NOMO-1 (cell line): ENCODE measurements at regions not wholly inside any gene's neighbourhood (a gene's known extent, or its start where the extent isn't known, plus 50 kb on each side); places are given as distances from the start of the nearest gene placed in this dataset.

ENCODE experiments used
- DNase-seq, 2 experiments: peaks; one replicate each; lab custom pipeline; 2025; ENCODE audit not compliant: unreplicated experiment in 2 of 2; lab: John Stamatoyannopoulos, UW

DNA sequence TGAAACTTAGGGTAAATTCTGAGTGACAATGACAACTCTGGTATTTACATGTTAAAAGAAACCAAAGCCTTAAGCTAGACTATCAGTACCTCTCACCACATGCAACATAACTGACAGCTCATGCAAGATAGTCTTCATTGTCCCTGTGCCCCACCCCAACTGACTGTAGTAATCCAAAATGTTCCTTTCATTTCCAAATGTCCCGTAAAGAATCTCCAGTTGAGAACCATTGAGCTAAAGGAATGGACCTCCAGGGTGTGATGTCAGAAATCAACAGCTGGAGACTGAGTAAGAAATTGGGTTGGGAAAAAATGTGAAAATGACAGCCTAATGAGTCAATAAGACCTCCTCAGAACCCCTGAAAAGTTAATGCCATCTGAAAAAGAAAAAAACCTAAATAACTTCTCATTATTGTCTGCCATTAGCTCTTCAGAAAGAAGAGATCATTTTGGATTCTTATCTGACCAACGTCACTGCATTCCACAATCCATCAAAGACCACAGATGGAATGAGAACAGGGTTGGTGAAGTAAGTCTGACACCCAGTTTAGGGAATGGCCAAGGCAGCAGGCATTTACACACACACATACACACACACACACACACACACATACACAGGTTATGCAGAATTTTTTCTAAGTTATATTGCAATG lies 51.7 kb upstream of the ACVR2A start:
- no peak for DNase-seq

DNA sequence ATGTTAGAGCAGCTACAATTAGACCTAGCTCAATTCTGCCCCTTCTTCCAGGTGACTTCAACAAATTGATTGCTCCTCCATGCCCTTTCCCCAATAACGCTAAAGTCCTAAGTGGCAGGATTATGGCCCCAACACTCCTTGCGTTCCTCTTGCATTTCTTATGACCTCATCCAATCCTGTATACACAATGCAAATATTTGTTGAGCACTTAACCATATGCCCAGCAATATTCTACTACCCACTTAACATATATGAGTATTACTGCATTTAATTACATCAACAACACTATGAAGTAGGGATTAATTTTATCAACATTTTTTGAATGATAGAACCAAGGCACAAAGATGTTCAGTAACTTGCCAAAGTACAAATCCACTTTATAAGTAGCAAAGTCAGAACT lies 54.2 kb upstream of the ACVR2A start:
- DNase-seq, result no peak

DNA sequence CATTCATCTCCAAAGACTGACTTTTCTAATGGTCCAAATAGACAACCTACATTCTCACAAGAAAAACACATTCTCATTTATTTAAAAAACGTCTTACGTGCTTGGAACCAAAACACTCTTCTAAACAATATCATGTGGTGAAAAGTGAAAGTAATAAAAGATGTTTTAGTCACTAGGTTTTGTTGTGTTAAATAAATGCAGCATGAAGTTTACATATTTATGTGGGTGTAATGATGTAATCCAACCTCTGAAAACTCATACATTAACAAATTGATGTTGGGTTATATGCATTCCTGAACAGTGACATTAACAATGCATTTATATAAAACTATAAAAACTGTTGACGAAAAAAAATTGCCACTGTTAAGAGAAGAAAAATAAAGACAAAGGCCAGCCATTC lies 55.1 kb upstream of the ACVR2A start:
- no peak for DNase-seq

DNA sequence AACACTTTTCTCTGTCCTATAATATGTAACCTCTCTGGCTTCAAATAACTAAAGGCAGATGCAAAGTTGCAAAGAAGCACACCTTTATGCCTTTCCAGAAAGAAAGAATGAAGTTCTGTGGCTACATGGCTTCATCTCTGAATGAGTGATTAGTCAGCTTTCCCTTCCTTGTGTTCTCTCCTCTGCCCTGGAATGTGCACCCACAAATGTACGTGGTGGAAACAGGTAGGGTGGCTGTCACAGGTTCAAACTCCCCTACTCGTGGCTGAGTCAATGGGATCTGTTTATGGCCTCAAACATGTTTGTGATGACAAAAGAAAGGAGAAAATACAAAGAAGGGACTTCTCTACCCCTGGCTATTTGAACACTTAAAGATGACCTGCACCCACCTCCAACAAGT lies 55.5 kb upstream of the ACVR2A start:
- no peak for DNase-seq

DNA sequence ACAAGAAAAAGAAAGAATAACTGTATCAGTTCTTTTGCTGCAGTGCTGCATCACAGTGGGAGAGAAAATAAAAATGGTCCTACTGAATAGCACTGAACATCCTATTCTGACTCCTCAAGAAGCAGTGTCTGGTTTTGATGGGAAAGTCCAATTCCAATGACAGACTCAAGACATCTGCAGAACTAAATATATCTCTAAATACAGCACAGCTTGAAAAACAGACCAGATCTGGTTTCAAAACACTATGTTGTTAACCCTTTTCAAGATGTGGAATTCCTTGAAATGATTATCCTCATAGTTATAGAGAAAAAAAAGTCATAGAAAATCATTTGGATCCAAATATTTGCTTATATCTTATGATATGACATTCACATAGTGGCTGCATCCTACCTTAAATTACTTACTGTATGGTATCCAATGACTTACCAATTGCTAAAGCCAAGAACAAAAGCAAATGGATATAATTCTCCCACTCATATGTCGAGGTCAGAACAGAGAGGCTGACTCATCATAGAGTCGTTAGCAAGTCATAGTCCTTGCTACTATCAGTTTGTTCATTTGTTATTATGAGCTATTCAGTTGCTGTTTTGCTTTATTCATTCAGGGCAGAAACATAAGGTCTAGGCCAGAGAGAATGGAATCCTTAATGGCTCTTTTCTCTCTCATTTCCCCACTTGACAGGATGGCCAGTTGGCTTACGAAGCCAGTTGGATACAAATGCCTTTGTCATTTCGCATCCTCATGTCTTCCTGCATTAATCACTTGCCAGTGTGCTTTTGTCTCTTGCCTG lies 62.5 kb upstream of the ACVR2A start:
- DNase-seq, result no peak

DNA sequence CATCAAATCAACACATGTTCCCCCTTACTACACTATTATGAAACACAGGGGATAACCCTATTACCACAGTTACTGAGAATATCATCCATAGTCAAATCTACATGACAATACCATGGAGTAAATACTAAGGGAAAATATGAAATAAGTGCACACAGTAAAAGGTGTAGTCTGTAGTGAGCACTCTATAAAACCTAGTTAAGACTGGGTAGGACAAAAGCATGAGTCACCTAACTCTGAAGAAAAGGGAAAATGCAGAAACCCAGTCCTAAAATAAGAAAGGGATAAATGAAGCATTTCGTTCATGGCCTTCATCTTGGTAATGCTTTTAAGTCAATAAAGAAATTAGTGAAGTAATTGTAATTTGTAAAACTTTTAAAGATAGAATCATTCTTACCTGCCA lies 65.4 kb upstream of the ACVR2A start:
- no peak for DNase-seq

DNA sequence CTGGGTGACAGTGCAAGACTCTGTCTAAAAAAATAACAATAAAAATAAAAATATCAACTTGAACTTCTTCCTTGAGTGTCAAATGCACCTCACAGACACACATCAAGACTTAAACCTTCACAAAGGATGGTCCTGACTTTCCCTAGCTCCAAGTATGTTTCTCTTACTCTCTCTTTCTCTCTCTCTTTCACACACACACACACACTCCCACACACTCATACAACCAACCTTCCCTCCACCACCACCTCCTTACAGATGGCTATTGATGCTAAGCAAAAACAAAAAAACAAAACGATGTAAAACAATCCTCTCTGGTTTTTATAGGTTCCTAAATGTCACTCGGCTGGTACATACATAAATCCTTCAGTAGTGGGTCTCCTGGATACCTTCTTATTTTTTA lies 67.4 kb upstream of the ACVR2A start:
- no peak for DNase-seq

DNA sequence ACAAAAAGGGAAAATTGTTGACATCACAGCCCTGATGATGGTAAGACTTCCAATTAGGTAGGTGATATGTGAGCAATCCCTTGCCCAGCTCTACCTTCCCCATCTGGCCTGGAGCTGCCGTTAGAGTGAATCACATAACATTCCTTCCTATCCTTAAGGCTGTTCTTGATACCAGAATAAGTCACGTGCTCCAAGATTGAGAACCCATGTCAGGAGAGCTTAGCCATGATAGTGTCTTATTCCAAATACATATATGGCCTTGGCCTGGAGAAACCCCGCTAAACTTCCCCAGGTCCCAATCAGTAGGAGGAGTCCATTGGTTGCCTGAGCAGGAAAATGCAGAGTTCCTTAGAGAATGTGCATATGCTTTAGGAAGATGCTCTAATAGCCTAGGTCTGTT lies 70.0 kb upstream of the ACVR2A start:
- no peak for DNase-seq

DNA sequence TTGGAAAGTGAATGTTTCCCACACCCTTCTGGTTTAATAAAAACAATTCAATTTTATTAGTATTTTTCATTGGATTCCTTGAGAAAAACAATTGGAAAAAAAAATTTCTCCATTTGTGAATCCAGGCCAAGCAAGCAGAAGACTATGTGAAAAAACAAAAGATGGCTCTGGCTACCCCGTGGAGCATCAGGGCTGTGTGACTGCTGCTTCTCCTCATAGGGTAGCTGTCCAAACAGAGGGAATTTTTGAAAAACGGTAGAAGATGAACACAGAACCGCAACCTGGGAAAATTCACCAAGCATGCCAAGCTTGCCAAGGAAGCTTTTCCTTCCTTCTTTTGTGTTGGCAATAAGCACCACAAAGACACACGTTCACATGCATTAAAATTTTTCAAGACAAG lies 71.3 kb upstream of the ACVR2A start:
- no peak for DNase-seq

DNA sequence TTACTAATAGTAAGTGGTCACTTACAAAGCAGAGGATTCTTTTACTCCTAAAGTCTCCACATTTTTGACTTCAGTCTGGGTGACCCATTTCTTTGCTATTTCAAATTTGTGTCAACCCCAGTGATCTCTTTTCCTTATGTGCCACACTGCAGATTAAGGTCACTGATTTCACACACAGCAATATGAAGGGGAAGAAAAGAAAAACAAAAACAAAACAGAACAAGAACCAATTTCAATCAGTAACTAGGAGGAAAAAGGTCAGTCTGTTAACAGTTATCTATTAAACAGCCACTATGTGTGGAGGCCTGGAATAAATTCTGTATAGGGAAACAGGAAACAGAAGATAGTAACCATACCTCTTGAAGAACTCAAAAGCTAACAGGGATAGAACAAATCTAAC lies 72.0 kb upstream of the ACVR2A start:
- no peak for DNase-seq

DNA sequence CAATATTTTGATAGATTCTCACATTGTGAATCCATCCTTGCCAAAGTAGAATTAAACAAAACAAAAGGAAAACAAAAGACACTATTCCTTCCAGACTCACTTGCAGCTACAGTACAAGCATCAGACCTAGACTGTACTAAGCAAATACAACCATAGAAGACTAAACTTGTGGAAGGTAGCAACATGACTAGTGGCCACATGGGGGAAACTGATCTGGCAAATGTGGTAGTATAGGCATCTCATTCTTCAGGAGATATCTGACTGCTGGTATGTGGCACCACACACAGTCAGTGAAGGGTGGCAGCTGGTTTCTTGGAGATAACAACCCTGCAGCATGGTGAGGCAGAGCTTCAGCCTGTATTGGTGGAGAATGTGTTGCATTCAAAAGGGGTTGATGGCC lies 81.0 kb upstream of the ACVR2A start:
- no peak for DNase-seq

DNA sequence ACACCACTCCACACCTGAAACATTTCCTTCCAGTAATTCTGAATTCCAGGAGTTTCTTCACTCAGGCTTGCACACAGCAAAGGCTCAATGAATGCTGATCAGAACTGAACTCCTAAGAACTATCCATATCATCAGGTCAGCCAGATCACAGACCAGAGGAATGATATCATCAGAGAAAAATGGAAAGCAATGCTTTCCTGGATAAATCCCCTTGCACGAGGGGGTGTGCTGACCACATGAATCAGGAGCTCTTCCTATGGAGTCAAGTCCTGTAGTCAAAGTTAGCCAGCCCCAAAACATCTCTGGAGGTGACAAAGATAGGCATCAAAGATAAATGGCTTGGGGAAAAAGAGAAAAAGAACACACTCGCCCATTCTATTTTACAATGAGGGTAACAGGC lies 83.8 kb upstream of the ACVR2A start:
- DNase-seq, result no peak

DNA sequence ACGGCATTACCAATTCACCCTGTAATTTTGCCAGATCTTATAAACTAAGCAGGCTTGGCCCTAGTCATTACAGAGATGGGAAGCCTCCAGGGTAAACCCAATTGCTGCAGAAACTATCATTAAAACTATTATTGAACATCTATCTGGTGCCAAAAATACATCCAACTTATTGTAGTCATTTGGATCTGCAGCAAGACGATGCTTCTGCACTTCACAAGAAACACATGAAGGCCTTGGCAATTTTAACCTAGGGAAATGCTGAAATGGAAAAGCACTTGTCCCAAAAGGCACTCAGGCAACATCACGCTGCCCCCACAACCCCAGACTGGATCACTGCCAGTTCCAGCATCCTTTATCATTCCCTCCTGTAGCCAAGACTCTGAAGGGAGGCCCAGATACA lies 85.3 kb upstream of the ACVR2A start:
- no peak for DNase-seq

DNA sequence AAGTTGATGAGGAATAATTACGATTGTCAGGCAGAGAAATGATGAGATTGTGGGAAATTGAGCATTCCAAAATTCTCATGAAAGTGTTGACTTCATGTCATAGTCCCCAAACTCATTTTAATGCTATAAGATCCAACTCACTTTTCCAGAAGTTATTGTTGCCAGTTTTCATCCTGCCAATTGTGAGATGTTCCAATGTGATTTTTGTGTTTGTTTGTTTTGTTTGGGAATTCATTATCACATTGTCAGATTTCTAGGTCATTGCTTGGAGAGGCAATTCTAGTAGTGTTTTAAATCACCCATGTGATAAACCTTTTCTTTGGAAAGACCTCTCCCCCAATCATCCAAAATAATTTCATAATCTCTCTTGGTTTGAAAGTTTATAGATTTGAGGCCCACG lies 86.0 kb upstream of the ACVR2A start:
- DNase-seq, result no peak

DNA sequence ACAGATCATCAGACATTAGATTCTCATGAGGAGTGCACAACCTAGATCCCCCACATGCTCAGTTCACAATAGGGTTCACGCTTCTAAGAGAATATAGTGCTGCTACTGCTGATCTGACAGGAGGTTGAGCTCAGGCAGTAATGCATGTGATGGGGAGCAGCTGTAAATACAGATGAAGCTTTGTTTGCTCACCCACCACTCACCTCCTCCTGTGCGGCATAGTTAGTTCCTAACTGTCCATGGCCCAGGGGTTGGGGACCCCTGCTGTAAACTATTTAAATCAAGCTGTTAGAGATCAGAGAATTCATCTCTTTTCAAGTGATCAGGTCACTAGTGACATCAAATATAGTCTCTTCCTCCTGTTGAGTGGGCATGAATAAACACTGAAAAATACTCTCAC lies 88.8 kb upstream of the ACVR2A start:
- no peak for DNase-seq

DNA sequence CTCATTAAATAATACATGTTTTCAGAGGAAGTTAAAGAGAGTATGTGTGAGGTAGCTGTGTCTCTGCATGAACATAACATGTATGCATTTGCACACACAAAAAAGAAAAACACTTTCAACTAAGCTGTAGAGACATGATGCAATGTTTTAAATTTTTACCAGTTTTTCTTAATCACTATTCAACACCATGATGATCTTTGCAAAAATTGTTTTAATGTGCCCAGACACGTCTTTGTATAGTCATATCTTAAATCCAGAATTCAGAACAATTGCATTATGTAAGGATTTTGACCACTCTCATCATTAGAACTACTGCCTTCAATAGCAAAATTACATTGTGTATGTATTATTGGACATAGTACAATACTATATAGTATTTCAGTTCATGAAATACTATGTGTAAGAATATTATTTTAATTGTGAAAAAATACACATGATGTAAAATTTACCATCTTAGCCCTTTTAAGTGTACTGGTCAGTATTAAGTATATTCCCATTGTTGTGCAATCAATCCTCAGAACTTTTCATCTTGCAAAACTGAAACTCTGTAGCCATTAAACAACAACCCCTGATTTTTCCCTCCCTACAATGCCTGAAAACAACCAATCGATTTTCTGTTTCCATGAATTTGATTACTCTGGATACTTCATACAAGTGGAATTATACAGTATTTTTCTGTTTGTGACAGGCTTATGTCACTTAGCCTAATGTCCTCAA lies 104.5 kb upstream of the ACVR2A start:
- DNase-seq, result no peak

DNA sequence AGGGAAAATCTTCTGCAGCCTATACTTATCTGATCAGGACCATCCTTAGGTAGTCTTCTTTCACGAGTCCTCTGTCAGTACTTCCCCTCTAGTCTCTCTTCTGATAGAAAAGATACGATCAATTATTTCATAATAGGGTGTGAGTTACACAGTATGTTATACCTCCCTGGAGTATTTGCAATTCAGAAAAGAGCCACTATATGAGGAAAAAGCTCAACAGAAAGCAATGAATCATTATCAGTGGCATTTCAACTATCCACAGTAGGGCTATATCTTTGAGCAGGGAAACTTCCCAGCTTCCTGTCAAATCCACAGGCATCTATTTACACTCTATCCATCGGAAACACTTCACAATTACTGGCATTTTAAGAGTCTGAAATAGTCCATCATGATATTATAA lies 105.3 kb upstream of the ACVR2A start:
- no peak for DNase-seq

DNA sequence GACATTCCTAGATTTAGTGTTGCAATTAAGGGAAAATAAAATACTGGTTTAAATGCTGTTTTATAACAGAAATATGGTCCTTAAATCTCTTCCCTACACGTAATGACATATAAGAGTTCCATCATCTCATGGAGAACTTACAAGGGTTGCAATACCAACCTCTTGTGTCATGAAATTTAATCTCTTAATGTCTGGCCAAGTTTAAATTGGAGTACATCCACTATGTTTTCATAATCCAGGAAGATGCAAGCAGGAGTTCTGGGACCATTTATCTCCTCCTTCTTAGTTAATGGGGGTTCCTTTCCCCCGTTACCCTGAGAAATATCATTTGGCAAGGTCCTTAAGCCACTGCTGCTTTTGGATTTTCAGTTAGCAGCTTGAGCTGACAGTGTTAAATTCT lies 126.0 kb upstream of the ACVR2A start:
- DNase-seq, result no peak

DNA sequence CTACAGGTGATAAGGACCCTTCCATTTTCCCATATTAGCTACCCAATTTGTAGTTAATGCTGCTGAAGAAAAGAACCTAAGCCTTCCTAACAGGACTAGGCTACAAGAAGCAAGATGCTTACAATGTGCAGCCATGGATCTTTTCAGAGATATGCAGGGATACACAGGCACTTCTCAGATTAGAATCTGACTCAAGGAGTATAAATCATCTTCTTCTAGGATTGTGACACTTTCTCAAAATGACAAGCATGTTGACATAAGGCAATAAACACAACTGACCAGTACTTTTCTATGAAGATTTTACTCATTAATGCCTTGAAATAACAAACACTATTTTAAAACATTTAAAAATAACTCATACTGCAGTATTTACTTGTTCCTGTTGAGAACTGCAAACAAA lies 127.9 kb upstream of the ACVR2A start:
- no peak for DNase-seq

DNA sequence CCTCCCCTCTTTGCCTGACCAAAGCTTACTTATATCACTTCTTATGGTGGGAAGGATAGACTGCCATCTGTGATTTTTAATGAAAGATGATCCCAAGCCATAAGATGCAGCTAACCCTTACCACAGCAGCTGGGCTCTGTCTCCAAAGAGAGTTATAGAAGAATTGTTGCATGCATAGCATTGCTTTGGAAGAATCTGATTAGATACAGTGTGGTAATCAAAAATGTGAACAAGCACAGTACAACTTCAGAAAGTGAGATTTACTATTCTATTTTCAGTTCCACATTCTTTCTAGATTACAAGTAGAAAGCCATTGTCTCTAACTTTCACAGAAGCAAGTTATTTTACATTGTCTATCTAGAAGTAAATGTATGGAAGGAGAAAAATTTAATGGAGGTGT lies 129.0 kb upstream of the ACVR2A start:
- no peak for DNase-seq

DNA sequence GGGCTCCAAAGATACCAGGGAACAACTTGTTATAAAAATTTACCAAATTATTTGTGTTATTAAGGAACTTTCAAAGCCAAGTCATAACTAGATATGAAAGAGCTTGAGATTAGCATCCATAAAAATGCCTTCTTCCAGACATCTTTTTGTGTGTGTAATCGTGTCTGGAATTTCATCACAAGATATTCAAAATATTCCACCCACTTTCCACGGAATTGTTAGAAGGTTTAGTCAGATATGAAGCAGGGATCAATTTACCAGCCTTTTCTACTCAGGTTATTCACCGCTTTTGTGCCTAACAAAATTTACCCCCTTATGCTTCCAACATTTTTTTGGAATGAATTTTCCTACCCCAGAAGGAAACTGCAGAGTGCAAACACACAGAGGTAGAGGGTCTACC lies 130.2 kb upstream of the ACVR2A start:
- DNase-seq, result no peak

DNA sequence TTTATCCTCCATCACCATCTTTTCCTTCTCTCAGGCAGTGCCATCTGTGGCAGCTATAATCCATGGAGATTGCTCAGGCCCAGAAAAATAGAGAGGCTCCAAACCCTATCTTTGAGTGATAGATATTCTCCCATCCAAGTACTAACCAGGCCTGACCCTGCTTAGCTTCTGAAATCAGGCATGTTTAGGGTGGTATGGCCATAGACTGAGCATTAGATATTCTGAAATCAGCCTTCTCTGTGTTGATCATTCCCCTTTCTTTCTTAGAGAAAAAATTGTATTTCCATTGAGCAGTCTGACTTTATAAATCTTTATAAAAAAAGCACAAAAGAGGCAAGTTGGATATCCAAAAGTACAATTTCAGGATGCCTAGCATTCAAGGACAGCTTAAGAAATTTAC lies 131.5 kb upstream of the ACVR2A start:
- DNase-seq, result no peak
